Inflammatory macrophage treated with lipopolysaccharide for 4 hours (primary cell): ENCODE measurements at regions not wholly inside any gene's neighbourhood (a gene's known extent, or its start where the extent isn't known, plus 50 kb on each side); places are given as distances from the start of the nearest gene placed in this dataset.

Experiments used
- DNase-seq: peaks from one replicate; pipeline ENCODE4 v3.0.0-alpha.2; 2020

GRCh38 chr1:194600716-194601115, 1414.3 kb upstream of the B3GALT2 start:
- DNase-seq, result no peak

GRCh38 chr1:194598098-194598497, 1411.7 kb upstream of the B3GALT2 start:
- DNase-seq, result no peak

- DNase-seq, result no peak
Observed at GRCh38 chr1:194586302-194586701, 1399.9 kb upstream of the B3GALT2 start.

- DNase-seq, result no peak
Observed at GRCh38 chr1:194584052-194584451, 1397.6 kb upstream of the B3GALT2 start.

GRCh38 chr1:194570476-194570875, 1384.1 kb upstream of the B3GALT2 start:
- DNase-seq, result no peak

GRCh38 chr1:194568610-194569009, 1382.2 kb upstream of the B3GALT2 start:
- DNase-seq, result no peak

GRCh38 chr1:194548071-194548470, 1361.7 kb upstream of the B3GALT2 start:
- DNase-seq, result no peak

GRCh38 chr1:194544012-194544411, 1357.6 kb upstream of the B3GALT2 start:
- DNase-seq, result no peak

- DNase-seq, result no peak
Observed at GRCh38 chr1:194538453-194538852, 1352.0 kb upstream of the B3GALT2 start.

GRCh38 chr1:194537521-194537920, 1351.1 kb upstream of the B3GALT2 start:
- no peak for DNase-seq

- no peak for DNase-seq
Observed at GRCh38 chr1:194535369-194535768, 1349.0 kb upstream of the B3GALT2 start.

GRCh38 chr1:194534784-194535183, 1348.4 kb upstream of the B3GALT2 start:
- DNase-seq, result no peak

GRCh38 chr1:194533641-194534040, 1347.2 kb upstream of the B3GALT2 start:
- no peak for DNase-seq

- no peak for DNase-seq
Observed at GRCh38 chr1:194517567-194517966, 1331.2 kb upstream of the B3GALT2 start.

- no peak for DNase-seq
Observed at GRCh38 chr1:194515916-194516315, 1329.5 kb upstream of the B3GALT2 start.

- DNase-seq, result no peak
Observed at GRCh38 chr1:194512957-194513356, 1326.5 kb upstream of the B3GALT2 start.

GRCh38 chr1:194512345-194512744, 1325.9 kb upstream of the B3GALT2 start:
- no peak for DNase-seq

GRCh38 chr1:194503209-194503608, 1316.8 kb upstream of the B3GALT2 start:
- no peak for DNase-seq

- no peak for DNase-seq
Observed at GRCh38 chr1:194495434-194495833, 1309.0 kb upstream of the B3GALT2 start.

GRCh38 chr1:194487172-194487571, 1300.8 kb upstream of the B3GALT2 start:
- no peak for DNase-seq

GRCh38 chr1:194485432-194485831, 1299.0 kb upstream of the B3GALT2 start:
- no peak for DNase-seq

- DNase-seq, result no peak
Observed at GRCh38 chr1:194478731-194479130, 1292.3 kb upstream of the B3GALT2 start.

- DNase-seq, result peak; percentile 8
Observed at GRCh38 chr1:194477908-194478307, 1291.5 kb upstream of the B3GALT2 start.

GRCh38 chr1:194476872-194477271, 1290.5 kb upstream of the B3GALT2 start:
- DNase-seq, result no peak

GRCh38 chr1:194476351-194476750, 1289.9 kb upstream of the B3GALT2 start:
- no peak for DNase-seq

- no peak for DNase-seq
Observed at GRCh38 chr1:194474701-194475100, 1288.3 kb upstream of the B3GALT2 start.
